SIG-M5 treated with dmso at 0.1 percent for 504 hours (cell line): ENCODE measurements at regions not wholly inside any gene's neighbourhood (a gene's known extent, or its start where the extent isn't known, plus 50 kb on each side); places are given as distances from the start of the nearest gene placed in this dataset.
"Not testable (repeated sequence)": the region's sequence is repeated elsewhere in the genome, so short reads cannot be mapped to it uniquely, and the experiment has no call there.

ENCODE experiments used
- DNase-seq: peaks from one replicate; lab custom pipeline; 2025; ENCODE audit not compliant: unreplicated experiment; lab: John Stamatoyannopoulos, UW

DNA sequence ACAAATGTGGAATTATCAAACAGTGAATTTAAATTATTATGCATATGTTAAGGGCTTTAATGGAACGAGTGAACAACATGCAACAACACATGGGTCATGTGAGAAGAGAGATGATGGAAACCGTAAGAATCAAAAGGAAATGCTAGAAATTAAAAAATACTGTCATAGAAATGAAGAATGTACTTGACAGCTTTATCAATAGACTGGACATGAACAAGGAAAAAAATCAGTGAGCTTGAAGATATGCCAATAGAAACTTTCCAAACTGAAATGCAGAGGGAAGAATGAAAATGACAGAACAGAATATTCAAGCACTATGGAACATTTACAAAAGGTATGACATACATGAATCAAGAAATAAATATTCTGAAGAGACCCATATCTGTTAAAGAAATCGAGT lies 117.7 kb upstream of the KCNJ3 start:
- DNase-seq: no peak

DNA sequence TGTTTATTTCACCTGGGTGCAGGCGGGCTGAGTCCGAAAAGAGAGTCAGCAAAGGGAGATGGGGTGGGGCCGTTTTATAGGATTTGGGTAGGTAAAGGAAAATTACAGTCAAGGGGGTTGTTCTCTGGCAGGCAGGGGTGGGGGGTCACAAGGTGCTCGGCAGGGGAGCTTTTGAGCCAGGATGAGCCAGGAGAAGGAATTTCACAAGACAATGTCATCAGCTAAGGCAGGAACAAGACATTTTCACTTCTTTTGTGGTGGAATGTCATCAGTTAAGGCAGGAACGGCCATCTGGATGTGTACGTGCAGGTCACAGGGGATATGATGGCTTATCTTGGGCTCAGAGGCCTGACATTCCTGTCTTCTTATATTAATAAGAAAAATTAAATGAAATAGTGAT lies 115.8 kb upstream of the KCNJ3 start:
- not testable (repeated sequence) for DNase-seq

GRCh38 chr2:154583274-154583673 lies 115.2 kb upstream of the KCNJ3 start:
- not testable (repeated sequence) for DNase-seq

DNA sequence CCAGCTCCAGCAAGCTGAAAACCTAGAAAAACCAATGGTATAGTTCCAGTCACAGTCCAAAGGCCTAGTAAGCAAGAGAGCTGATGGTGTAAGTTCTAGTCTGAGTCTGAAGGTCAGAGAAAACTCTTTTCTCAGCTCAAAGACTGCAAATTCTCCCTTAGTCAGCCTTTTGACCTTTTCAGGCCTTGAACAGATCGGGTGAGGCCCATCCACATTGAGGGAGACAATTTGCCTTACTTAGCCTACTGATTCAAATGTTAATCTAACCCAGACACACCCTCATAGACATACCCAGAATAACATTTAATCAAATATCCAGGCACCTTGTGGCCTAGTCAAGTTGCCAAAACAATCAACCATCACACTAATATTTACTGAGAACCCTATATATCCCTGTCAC lies 110.8 kb upstream of the KCNJ3 start:
- DNase-seq: no peak

DNA sequence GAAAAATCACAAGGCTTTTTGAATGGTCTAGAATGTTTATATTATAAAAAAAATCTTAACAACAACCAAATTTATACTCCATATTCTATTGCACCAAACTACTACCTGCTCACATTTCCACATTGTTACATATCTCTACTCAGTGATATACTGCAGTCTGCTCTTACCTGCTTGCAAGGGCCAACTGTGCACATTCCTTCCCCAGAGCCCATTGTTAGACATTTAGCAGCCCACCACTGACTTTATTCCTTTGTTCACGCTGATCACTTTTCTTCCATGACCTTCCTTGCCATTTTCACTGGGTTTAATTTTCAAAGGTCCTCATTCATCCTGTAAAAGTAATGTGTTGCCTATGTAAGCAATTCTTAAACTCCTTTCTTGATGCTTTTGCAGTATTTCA lies 109.7 kb upstream of the KCNJ3 start:
- no peak for DNase-seq

DNA sequence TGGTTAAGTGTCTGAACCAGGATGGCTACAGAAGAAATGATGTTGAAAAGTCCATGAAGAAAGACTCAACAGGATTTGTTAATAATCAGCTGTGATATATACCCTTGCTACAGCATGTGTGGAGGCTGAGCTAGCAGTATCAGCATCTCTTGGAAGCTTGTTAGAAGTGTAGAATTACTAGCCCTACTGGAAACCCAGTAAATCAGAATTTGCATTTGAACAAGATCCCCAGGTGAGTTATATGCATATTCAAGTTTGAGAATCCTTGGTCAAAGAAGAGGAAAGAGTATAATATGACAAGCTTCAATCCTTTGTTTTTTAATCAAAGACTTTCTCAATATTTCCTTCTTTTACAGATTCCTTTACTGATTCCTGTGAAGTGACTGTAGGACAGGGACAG lies 109.0 kb upstream of the KCNJ3 start:
- DNase-seq: no peak

DNA sequence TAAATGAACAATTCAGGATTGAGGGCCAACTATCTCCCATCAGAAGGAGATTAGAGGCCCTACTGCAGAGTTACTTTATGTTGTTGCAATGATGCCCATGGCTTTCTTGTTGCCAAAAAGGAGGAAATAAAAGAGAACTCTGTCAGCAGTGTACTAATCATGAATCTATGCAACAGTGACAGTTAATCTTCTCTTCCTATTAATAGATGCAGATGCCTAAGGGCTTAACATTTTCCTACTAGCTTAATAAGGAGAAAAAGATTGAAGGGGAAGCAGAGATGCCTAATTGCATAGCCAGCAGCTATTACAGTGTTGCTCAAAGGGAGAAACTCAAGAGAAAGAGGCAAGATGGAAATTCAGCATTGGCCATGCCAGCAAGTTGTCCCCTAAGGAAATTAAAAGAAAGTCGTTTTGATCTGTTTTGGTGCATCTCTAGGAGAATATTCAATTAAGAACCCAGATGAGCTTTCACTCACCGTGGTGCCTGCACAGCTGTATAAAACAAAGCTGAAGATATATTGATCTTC lies 107.1 kb upstream of the KCNJ3 start:
- DNase-seq: no peak

DNA sequence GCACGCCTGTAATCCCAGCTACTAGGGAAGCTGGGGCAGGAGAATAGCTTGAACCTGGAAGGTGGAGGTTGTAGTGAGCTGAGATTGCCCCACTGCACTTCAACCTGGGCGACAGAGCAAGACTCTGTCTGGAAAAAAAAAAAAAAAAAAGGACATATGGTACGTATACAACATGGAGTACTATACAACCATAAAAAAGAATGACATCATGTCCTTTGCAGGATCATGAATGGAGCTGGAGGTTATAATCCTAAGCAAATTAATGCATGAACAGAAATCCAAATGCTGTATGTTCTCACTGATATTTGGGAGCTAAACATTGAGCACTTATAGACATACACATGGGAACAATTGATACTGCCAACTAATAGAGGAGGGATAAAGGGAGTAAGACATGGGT lies 99.3 kb upstream of the KCNJ3 start:
- no peak for DNase-seq

DNA sequence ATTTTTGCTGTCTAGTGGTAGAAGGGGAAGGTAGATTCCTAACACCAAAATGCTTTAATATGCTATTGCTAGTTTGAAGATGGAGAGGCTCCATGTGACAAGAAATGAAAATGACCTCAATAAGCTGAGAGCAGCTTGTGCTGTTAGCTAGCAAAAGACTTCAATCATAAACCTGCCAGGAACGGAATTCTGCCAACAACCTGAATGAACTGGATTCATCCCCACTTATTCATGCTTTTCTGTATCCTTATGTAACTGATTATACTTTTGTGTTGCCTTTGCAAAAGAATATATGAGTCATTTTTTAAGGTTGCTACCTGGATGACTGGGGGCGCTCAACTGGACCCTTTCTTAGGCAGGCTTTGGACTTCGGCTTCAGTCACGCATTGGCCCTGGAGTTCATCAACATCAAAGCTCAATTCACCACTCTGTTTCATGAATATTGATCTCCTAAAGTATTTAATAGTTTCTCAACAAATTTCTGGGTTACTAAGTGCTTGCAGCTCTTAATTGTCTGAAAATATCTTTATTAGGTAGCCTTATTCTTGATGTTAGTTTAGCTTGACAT lies 97.5 kb upstream of the KCNJ3 start:
- no peak for DNase-seq

GRCh38 chr2:154603682-154604081 lies 94.8 kb upstream of the KCNJ3 start:
- no peak for DNase-seq

DNA sequence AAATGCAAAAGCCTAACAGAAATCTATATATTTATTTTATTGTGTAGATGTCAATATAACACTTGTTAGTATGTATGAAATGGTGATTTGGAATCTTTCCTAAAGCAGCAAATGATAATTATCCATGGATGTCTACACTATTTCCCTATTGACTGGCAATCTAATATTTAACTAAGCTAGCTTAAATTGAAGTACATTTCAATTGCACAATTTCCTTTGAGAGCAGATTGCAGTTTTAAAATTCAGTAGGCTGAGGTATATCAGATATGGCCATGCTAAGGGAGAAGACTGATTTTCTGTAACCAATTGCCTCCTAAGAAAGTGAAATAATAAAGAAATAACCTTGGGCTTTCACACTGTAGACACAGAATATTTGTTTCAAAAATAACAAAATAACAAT lies 90.1 kb upstream of the KCNJ3 start:
- no peak for DNase-seq

DNA sequence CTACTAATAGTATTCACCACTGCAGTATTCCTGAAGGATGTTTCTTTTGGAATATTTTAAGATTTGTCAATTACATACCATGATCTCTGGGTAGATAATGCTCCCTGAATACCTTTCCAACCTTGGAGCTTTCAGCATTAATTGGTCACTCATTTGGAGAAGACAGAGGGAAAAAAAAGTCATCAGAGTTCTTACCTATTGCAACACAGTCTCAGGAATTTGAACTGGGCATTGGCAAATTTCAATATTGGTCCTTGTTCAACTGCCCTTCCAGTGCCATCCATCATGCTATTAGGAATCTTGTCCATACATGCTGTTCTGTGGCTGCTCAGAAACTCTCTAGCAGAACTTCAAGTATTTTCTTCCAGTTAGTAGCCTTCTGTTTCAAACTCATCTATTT lies 83.6 kb upstream of the KCNJ3 start:
- no peak for DNase-seq

DNA sequence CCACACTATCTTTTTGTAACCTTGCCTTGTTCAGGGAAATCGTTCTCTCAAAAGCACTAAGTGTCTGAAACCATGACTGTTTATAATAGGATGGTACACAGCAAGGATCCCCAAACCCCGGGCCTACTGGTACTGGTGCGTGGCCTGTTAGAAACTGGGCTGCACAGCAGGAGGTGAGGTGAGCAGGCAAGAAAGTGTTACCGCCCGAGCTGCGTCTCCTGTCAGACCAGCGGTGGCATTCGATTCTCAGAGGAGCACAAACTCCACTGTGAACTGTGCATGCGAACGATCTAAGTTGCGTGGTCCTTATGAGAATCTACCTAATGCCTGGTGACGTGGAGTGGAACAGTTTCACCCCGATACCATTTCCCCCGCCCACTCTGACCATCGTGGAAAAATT lies 81.8 kb upstream of the KCNJ3 start:
- DNase-seq: no peak

- no peak for DNase-seq
These were observed 78.0 kb upstream of the KCNJ3 start for GRCh38 chr2:154620471-154620870.

DNA sequence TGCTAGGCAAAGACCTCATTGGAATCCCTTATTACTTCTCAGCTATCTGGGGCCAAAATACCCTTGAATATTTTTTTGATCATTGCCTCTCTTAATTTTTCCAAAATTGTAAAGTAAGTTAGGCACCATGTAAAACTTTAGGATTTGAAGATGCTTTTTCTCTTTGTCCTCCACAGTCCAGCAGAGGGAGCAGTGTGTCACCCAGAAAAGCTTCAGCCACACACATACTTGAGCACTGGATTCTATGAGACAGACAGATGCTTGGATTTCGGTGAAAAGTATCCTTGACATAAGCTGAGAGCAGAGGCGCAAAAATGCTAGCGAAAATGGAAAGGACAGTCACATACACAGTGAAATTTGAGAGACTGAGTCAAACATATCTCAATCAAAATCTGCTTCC lies 74.7 kb upstream of the KCNJ3 start:
- DNase-seq: peak; percentile 53

GRCh38 chr2:154637456-154637855 lies 61.0 kb upstream of the KCNJ3 start:
- no peak for DNase-seq

- DNase-seq: no peak
These were observed 59.7 kb upstream of the KCNJ3 start for GRCh38 chr2:154638783-154639182.

GRCh38 chr2:154640000-154640399 lies 58.5 kb upstream of the KCNJ3 start:
- DNase-seq: no peak
